ENCODE measurements at regions not wholly inside any gene's neighbourhood (a gene's known extent, or its start where the extent isn't known, plus 50 kb on each side); places are given as distances from the start of the nearest gene placed in this dataset.

GRCh38 chr4:80133240-80133783, 60.3 kb upstream of the ANTXR2 start:
- no peaks in the 10 kb centered on the region for H3K27me3 ChIP-seq (replicated peaks in 1 of 7)
- H3K9me3 ChIP-seq, result no peaks in the 10 kb centered on the region
- WGBS, 5 donors, result 94 to 99% (median 97%) methylated on average over 9 of the region's 9 CpGs
- H3K27ac ChIP-seq, result no peak overlapping the region
- intact Hi-C loops (cut with DNase I; ENCODE audit: low total_unique reads), result no loop called here
- H3K4me1 ChIP-seq, result peaks cover 0 to 11% (median under 1%) of the 10 kb centered on the region in 6 donors
- no peak overlapping the region for H3K4me3 ChIP-seq
- no peak for DNase-seq
- no peak for TF ChIP-seq POLR2A (IDR thresholded peaks at IDR 0.05)
- H3K36me3 ChIP-seq, result no peaks in the 10 kb centered on the region

GRCh38 chr4:80129785-80130184, 56.8 kb upstream of the ANTXR2 start:
- intact Hi-C loops (cut with DNase I; ENCODE audit: low total_unique reads), result loop anchor here (10.0 kb wide), 1 partner anchor 55 kb away; no protein-coding TSS in a partner anchor
- Histone ChIP-seq H3K27ac (no peak overlapping the region), H3K4me3 (no peak overlapping the region), H3K36me3 (no peaks in the 10 kb centered on the region), H3K9me3 (no peaks in the 10 kb centered on the region), H3K4me1 (peaks cover 3 to 40% (median 4%) of the 10 kb centered on the region in 6 donors), H3K27me3 (replicated peaks in 1 of 7) (no peaks in the 10 kb centered on the region)
- DNase-seq, result no peak
- TF ChIP-seq CTCF (IDR thresholded peaks at IDR 0.05 in 8 of 11, conservative IDR thresholded peaks at IDR 0.05 in 3 of 11) (no peak), POLR2A (IDR thresholded peaks at IDR 0.05) (no peak), POLR2AphosphoS5 (IDR thresholded peaks at IDR 0.05) (no peak)

- H3K36me3 ChIP-seq, result no peaks in the 10 kb centered on the region
- H3K4me1 ChIP-seq, result peaks cover 3 to 40% (median 4%) of the 10 kb centered on the region in 6 donors
- no peak for DNase-seq
- TF ChIP-seq POLR2AphosphoS5 (IDR thresholded peaks at IDR 0.05) (no peak), POLR2A (IDR thresholded peaks at IDR 0.05) (no peak), CTCF (IDR thresholded peaks at IDR 0.05 in 8 of 11, conservative IDR thresholded peaks at IDR 0.05 in 3 of 11) (no peak)
- H3K27me3 ChIP-seq (replicated peaks in 1 of 7), result no peaks in the 10 kb centered on the region
- H3K27ac ChIP-seq, result no peak overlapping the region
- intact Hi-C loops (cut with DNase I; ENCODE audit: low total_unique reads), result loop anchor here (10.0 kb wide), 1 partner anchor 56 kb away; no protein-coding TSS in a partner anchor
- no peak overlapping the region for H3K4me3 ChIP-seq
- H3K9me3 ChIP-seq, result no peaks in the 10 kb centered on the region
Measured at GRCh38 chr4:80128941-80129340, 55.9 kb upstream of the ANTXR2 start.

GRCh38 chr4:80127870-80128419, 54.9 kb upstream of the ANTXR2 start:
- H3K36me3 ChIP-seq, result no peaks in the 10 kb centered on the region
- TF ChIP-seq POLR2AphosphoS5 (IDR thresholded peaks at IDR 0.05) (no peak), CTCF (IDR thresholded peaks at IDR 0.05 in 8 of 11, conservative IDR thresholded peaks at IDR 0.05 in 3 of 11) (no peak), POLR2A (IDR thresholded peaks at IDR 0.05) (no peak)
- no peaks in the 10 kb centered on the region for H3K27me3 ChIP-seq (replicated peaks in 1 of 7)
- H3K27ac ChIP-seq, result peak overlapping the region in 1 of 8 donors; percentile 15
- H3K4me3 ChIP-seq, result no peak overlapping the region
- DNase-seq, result no peak
- H3K9me3 ChIP-seq, result no peaks in the 10 kb centered on the region
- intact Hi-C loops (cut with DNase I; ENCODE audit: low total_unique reads), result loop anchor here (10.0 kb wide), 1 partner anchor 57 kb away; no protein-coding TSS in a partner anchor
- peaks cover 3 to 40% (median 4%) of the 10 kb centered on the region in 6 donors for H3K4me1 ChIP-seq
- 85 to 91% (median 89%) methylated on average over 3 of the region's 3 CpGs for WGBS, 5 donors
